ENCODE measurements at regions not wholly inside any gene's neighbourhood (a gene's known extent, or its start where the extent isn't known, plus 50 kb on each side); places are given as distances from the start of the nearest gene placed in this dataset.

- H2AFZ ChIP-seq (ENCODE audit: insufficient read depth, low read depth, low read length, poor library complexity, severe bottlenecking) = no peak overlapping the region
These were observed 77.2 kb downstream of the PFDN4 start for GRCh38 chr20:54284928-54285704.

More at GRCh38 chr20:54284928-54285704, 77.2 kb downstream of the PFDN4 start:
- no peaks in the 10 kb centered on the region for H3K27me3 ChIP-seq (replicated peaks in 1 of 4; ENCODE audit: control extremely low read depth in 1 of 4, control insufficient read depth in 3 of 4, insufficient read depth in 4 of 4, low read length in 3 of 4)
- no peaks in the 10 kb centered on the region for H4K20me1 ChIP-seq (ENCODE audit: control insufficient read depth, insufficient read depth, low read length, poor library complexity, severe bottlenecking)
- no peaks in the 10 kb centered on the region for H3K79me2 ChIP-seq (ENCODE audit: control insufficient read depth, insufficient read depth, low read length)
- H3K4me3 ChIP-seq (ENCODE audit: control extremely low read depth in 1 of 5, extremely low read depth in 1 of 5, insufficient read depth in 1 of 5, low read depth in 2 of 5, low read length in 4 of 5) = no peak overlapping the region
- H3K9me3 Mint-ChIP-seq (ENCODE audit: insufficient read depth) = no peaks in the 10 kb centered on the region
- no peak overlapping the region for H3K9ac ChIP-seq (ENCODE audit: low read length)
- no peaks in the 10 kb centered on the region for H3K36me3 ChIP-seq (replicated peaks in 1 of 2; ENCODE audit: control extremely low read depth in 1 of 2, control insufficient read depth in 1 of 2, extremely low read depth in 1 of 2, insufficient read depth in 2 of 2, low read length in 1 of 2)
- no peak overlapping the region for H3K27ac Mint-ChIP-seq
- no peaks in the 10 kb centered on the region for H3K4me1 ChIP-seq (ENCODE audit: control insufficient read depth in 2 of 2, insufficient read depth in 2 of 2, low read length in 2 of 2)
- ChIA-PET POLR2A (no interaction called here), CTCF (no interaction called here)
- whole genome bisulfite sequencing (ENCODE audit: insufficient coverage) = no CpG with 5 or more reads among the region's 5 CpGs
- peaks cover 2% of the 10 kb centered on the region for H3K27me3 Mint-ChIP-seq
- H3K4me3 Mint-ChIP-seq = no peak overlapping the region
- intact Hi-C loops (cut with micrococcal nuclease) = no loop called here
- ATAC-seq (ENCODE audit: low read depth) (no peak), DNase-seq (no peak)
- no peak overlapping the region for H3K4me2 ChIP-seq (replicated peaks; ENCODE audit: low read depth, low read length, poor library complexity, severe bottlenecking)
- no peaks in the 10 kb centered on the region for H3K9me3 ChIP-seq (ENCODE audit: control extremely low read depth in 1 of 3, control insufficient read depth in 2 of 3, insufficient read depth in 1 of 3, low read length in 2 of 3)
- TF ChIP-seq CTCF (IDR thresholded peaks at IDR 0.05) (no peak), EZH2 (IDR thresholded peaks at IDR 0.05; ENCODE audit: borderline replicate concordance, insufficient read depth, low read depth, low read length, poor library complexity, severe bottlenecking) (no peak)
- H3K27ac ChIP-seq (ENCODE audit: low read length in 2 of 2) = no peak overlapping the region
- H3K4me1 Mint-ChIP-seq = no peaks in the 10 kb centered on the region

All from B cell (primary cell).